Femur (tissue), 1 donor: ENCODE measurements at regions not wholly inside any gene's neighbourhood (a gene's known extent, or its start where the extent isn't known, plus 50 kb on each side); places are given as distances from the start of the nearest gene placed in this dataset.

Source experiments
- DNase-seq: peaks from one replicate; pipeline ENCODE4 v3.0.0-alpha.2; 2017

- DNase-seq = no peak
Measured at GRCh38 chr6:41429506-41430504, 94.4 kb downstream of the NCR2 start.

GRCh38 chr6:41430875-41431274 lies 95.5 kb downstream of the NCR2 start:
- no peak for DNase-seq

- no peak for DNase-seq
Measured at GRCh38 chr6:41432280-41432679, 96.9 kb downstream of the NCR2 start.

GRCh38 chr6:41434803-41435481 lies 99.5 kb downstream of the NCR2 start:
- DNase-seq = no peak

- DNase-seq = no peak
Measured at GRCh38 chr6:41437604-41438003, 102.2 kb downstream of the NCR2 start.

- DNase-seq = no peak
Measured at GRCh38 chr6:41438746-41439145, 103.3 kb downstream of the NCR2 start.

GRCh38 chr6:41439524-41440418 lies 104.4 kb downstream of the NCR2 start:
- no peak for DNase-seq

- DNase-seq = no peak
Measured at GRCh38 chr6:41440958-41441357, 105.2 kb upstream of the FOXP4 start.

GRCh38 chr6:41441598-41442351 lies 104.4 kb upstream of the FOXP4 start:
- no peak for DNase-seq

GRCh38 chr6:41442352-41442672 lies 103.9 kb upstream of the FOXP4 start:
- no peak for DNase-seq

GRCh38 chr6:41442800-41443501 lies 103.2 kb upstream of the FOXP4 start:
- DNase-seq = peak; percentile 94

- DNase-seq = peak; percentile 86
Measured at GRCh38 chr6:41443616-41444525, 102.3 kb upstream of the FOXP4 start.

GRCh38 chr6:41445261-41445660 lies 100.9 kb upstream of the FOXP4 start:
- DNase-seq = no peak

- no peak for DNase-seq
Measured at GRCh38 chr6:41446132-41446531, 100.0 kb upstream of the FOXP4 start.

- DNase-seq = no peak
Measured at GRCh38 chr6:41446907-41447545, 99.2 kb upstream of the FOXP4 start.

GRCh38 chr6:41448256-41448655 lies 97.9 kb upstream of the FOXP4 start:
- no peak for DNase-seq

- peak; percentile 75 for DNase-seq
Measured at GRCh38 chr6:41449399-41450245, 96.6 kb upstream of the FOXP4 start.

- DNase-seq = no peak
Measured at GRCh38 chr6:41450581-41450980, 95.6 kb upstream of the FOXP4 start.

- peak; percentile 63 for DNase-seq
Measured at GRCh38 chr6:41451039-41451438, 95.1 kb upstream of the FOXP4 start.
